ENCODE measurements at regions not wholly inside any gene's neighbourhood (a gene's known extent, or its start where the extent isn't known, plus 50 kb on each side); places are given as distances from the start of the nearest gene placed in this dataset.
A peak's percentile ranks its signal among the peaks of the same experiment; 100 is the strongest.

DNA sequence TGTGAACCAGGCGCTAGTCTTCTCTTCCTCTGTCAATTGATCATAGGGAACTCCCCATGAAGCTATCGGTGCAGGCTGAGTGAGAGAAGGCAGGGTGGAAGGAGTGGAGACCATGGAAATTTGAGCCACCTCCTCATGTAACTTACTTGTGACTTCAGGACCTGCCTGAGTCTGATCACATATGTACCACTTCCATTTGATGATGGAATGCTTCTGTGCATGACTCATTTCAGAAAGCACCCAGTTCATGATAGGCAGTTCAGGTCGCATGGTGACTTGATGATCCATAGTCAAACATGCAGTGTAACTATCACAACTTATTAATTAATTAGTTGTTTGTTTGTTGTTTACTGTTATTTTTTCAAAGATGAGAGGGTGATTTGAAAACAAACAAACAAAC, 1296.7 kb downstream of the SUCLG1 start:
- WGBS (ENCODE audit: insufficient coverage) = no CpG with 5 or more reads among the region's 3 CpGs
- H3K9me3 ChIP-seq (replicated peaks; ENCODE audit: control insufficient read depth, low read depth, low read length) = no peaks in the 10 kb centered on the region
- no peak for DNase-seq
- no peak overlapping the region for H3K27ac ChIP-seq (ENCODE audit: low read length)
- H3K4me3 ChIP-seq (ENCODE audit: low read length) = no peak overlapping the region
- H3K36me3 ChIP-seq (ENCODE audit: control insufficient read depth, insufficient read depth, low read length) = no peaks in the 10 kb centered on the region
- H3K27me3 ChIP-seq (ENCODE audit: control insufficient read depth, insufficient read depth, low read length) = no peaks in the 10 kb centered on the region
- no peaks in the 10 kb centered on the region for H3K4me1 ChIP-seq (ENCODE audit: control insufficient read depth, insufficient read depth, low read length)

DNA sequence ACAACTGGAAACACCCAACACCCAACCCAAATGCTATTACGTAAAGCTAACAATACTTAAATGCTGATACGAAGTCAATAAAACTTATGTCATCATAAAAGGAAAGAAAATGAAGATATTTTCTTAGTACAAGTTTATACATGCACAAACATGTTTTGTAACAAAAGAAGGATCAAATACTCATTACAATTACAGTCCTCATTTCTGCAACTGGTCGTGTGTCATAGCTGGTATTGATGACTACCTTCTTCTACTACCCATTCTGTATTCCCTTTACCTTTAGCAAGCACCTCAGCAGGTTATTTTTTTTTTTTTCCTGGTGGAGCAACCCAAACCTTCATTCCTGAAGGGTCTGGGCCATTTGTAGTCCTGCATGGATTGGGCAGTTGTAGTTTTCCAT, 1298.5 kb downstream of the SUCLG1 start:
- no peaks in the 10 kb centered on the region for H3K36me3 ChIP-seq (ENCODE audit: control insufficient read depth, insufficient read depth, low read length)
- WGBS (ENCODE audit: insufficient coverage) = no CpG with 5 or more reads among the region's 3 CpGs
- no peak overlapping the region for H3K4me3 ChIP-seq (ENCODE audit: low read length)
- H3K4me1 ChIP-seq (ENCODE audit: control insufficient read depth, insufficient read depth, low read length) = no peaks in the 10 kb centered on the region
- no peaks in the 10 kb centered on the region for H3K9me3 ChIP-seq (replicated peaks; ENCODE audit: control insufficient read depth, low read depth, low read length)
- no peak overlapping the region for H3K27ac ChIP-seq (ENCODE audit: low read length)
- no peaks in the 10 kb centered on the region for H3K27me3 ChIP-seq (ENCODE audit: control insufficient read depth, insufficient read depth, low read length)
- no peak for DNase-seq

DNA sequence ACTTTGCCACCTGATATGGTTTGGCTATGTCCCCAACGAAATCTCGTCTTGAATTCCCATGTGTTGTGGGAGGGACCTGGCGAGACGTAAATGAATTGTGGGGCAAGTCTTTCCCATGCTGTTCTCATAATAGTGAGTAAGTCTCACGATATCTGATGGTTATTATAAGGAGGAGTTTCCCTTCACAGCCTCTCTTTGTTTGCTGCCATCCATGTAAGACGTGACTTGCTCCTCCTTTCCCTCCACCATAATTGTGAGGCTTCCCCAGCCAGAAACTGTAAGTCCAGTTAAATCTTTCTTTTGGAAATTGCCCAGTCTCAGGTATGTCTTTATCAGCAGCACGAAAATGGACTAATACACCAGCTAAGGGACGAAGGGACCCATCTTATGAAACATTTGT, 1303.3 kb downstream of the SUCLG1 start:
- WGBS (ENCODE audit: insufficient coverage) = 100% methylated on average over 3 of the region's 8 CpGs
- Histone ChIP-seq H3K27me3 (ENCODE audit: control insufficient read depth, insufficient read depth, low read length) (no peaks in the 10 kb centered on the region), H3K27ac (ENCODE audit: low read length) (no peak overlapping the region), H3K4me1 (ENCODE audit: control insufficient read depth, insufficient read depth, low read length) (no peaks in the 10 kb centered on the region), H3K36me3 (ENCODE audit: control insufficient read depth, insufficient read depth, low read length) (no peaks in the 10 kb centered on the region), H3K9me3 (replicated peaks; ENCODE audit: control insufficient read depth, low read depth, low read length) (no peaks in the 10 kb centered on the region), H3K4me3 (ENCODE audit: low read length) (no peak overlapping the region)
- DNase-seq = no peak

DNA sequence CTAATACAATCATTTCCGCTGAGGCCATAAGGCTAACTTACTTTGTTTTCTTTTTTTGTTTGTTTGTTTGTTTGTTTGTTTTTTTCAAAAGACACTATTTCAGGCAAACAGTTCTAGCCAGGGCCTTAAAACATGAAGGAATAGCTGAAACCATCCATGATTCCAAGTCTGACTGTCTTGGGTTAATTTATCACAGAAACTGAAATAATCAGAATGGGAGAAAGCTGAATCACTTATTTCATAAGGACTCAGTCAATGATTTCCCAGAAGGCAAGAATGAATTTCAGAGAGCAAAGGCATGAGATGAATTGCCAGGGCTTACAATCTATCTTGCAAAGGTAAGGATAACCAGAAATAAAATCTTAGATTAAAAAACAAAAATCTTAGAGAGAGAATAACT, 1315.1 kb downstream of the SUCLG1 start:
- Histone ChIP-seq H3K36me3 (ENCODE audit: control insufficient read depth, insufficient read depth, low read length) (no peaks in the 10 kb centered on the region), H3K4me1 (ENCODE audit: control insufficient read depth, insufficient read depth, low read length) (no peaks in the 10 kb centered on the region), H3K4me3 (ENCODE audit: low read length) (no peak overlapping the region), H3K27me3 (ENCODE audit: control insufficient read depth, insufficient read depth, low read length) (no peaks in the 10 kb centered on the region), H3K9me3 (replicated peaks; ENCODE audit: control insufficient read depth, low read depth, low read length) (no peaks in the 10 kb centered on the region), H3K27ac (ENCODE audit: low read length) (no peak overlapping the region)
- WGBS (ENCODE audit: insufficient coverage) = no CpG with 5 or more reads among the region's 1 CpG
- DNase-seq = no peak

DNA sequence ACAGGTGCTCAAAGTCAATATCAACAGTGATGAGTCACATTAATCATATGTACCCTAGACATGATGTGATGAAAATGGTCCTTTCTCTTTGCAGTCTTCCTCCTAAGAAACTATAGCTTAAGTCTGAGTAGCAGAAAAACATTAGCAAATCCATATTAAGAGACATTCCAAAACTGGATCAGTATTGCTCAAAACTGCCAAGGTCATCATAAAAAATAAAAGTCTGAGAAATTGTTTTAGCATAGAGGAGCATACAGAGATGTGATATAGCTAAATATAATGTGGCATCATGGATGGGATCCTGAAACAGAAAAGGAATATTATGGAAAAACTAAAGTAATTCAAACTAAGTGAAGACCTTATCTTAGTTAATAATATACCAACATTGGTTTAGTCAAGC, 1316.1 kb downstream of the SUCLG1 start:
- H3K27ac ChIP-seq (ENCODE audit: low read length) = no peak overlapping the region
- no peaks in the 10 kb centered on the region for H3K36me3 ChIP-seq (ENCODE audit: control insufficient read depth, insufficient read depth, low read length)
- H3K9me3 ChIP-seq (replicated peaks; ENCODE audit: control insufficient read depth, low read depth, low read length) = no peaks in the 10 kb centered on the region
- no peak overlapping the region for H3K4me3 ChIP-seq (ENCODE audit: low read length)
- no peaks in the 10 kb centered on the region for H3K4me1 ChIP-seq (ENCODE audit: control insufficient read depth, insufficient read depth, low read length)
- no peaks in the 10 kb centered on the region for H3K27me3 ChIP-seq (ENCODE audit: control insufficient read depth, insufficient read depth, low read length)
- DNase-seq = no peak

DNA sequence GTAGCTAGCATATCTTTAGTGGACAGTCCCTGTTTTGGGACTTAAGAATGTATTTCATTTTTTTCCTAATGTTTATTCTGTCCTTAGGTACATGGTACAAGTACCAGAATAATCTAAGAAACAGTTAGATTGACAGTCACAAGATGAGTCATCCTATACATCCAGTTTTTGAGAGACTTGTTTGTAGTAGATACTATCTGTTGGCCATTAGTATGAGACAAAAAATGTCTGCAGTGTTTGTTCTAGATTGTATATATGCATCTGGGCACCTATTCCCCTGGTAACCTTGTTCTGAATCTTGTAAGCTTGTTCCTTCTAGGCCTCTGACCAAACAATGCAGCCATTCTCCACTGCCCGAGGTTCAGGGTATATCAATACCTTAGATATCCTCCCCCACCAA, 1343.5 kb downstream of the SUCLG1 start:
- no peak overlapping the region for H3K4me3 ChIP-seq (ENCODE audit: low read length)
- H3K9me3 ChIP-seq (replicated peaks; ENCODE audit: control insufficient read depth, low read depth, low read length) = no peaks in the 10 kb centered on the region
- no peaks in the 10 kb centered on the region for H3K36me3 ChIP-seq (ENCODE audit: control insufficient read depth, insufficient read depth, low read length)
- H3K27ac ChIP-seq (ENCODE audit: low read length) = no peak overlapping the region
- no peaks in the 10 kb centered on the region for H3K4me1 ChIP-seq (ENCODE audit: control insufficient read depth, insufficient read depth, low read length)
- 80% methylated on average over 1 of the region's 1 CpG for WGBS (ENCODE audit: insufficient coverage)
- no peaks in the 10 kb centered on the region for H3K27me3 ChIP-seq (ENCODE audit: control insufficient read depth, insufficient read depth, low read length)
- no peak for DNase-seq

DNA sequence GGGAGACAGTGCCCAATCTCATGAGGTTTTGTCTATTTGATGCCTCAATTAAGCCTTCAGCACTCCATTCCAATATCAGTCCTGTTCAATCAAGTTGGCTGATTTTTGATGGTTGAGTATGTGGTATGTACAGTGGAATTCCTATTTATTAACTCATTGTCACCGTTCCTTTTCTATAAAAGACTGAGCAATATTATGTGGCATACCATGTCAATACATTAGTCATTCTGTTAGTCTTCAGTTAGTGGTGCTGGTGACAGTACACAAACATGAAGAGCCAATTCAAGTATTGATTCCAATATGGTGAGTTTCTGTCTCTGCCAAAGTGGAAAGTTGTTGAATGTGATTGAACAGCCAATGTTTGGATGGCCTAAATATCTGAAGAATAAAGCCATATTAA, 1343.9 kb downstream of the SUCLG1 start:
- no peak for DNase-seq
- H3K36me3 ChIP-seq (ENCODE audit: control insufficient read depth, insufficient read depth, low read length) = no peaks in the 10 kb centered on the region
- WGBS (ENCODE audit: insufficient coverage) = no CpG with 5 or more reads among the region's 1 CpG

DNA sequence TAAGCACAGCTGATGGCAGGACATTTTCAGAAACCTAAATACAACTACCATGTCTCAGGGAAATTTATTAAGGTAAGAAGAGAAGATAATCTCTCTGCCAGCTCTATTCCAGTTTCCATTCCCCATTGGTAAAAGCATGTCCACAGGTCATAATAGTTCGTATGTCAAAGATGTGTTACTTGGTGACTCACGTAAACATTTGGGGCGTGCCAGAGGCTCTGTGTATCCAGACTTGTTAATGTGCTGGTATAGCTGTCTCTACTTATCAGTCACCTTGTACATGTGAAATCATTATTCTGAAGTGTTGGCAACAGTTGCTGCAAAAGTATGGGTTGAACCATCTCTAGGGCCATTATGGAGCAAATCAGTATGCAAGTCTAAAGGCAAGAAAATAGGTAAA, 1345.1 kb downstream of the SUCLG1 start:
- Histone ChIP-seq H3K4me1 (ENCODE audit: control insufficient read depth, insufficient read depth, low read length) (no peaks in the 10 kb centered on the region), H3K27ac (ENCODE audit: low read length) (peak overlapping the region; percentile 22), H3K36me3 (ENCODE audit: control insufficient read depth, insufficient read depth, low read length) (no peaks in the 10 kb centered on the region), H3K9me3 (replicated peaks; ENCODE audit: control insufficient read depth, low read depth, low read length) (no peaks in the 10 kb centered on the region), H3K4me3 (ENCODE audit: low read length) (no peak overlapping the region), H3K27me3 (ENCODE audit: control insufficient read depth, insufficient read depth, low read length) (no peaks in the 10 kb centered on the region)
- 60% methylated on average over 1 of the region's 3 CpGs for WGBS (ENCODE audit: insufficient coverage)
- DNase-seq = peak; percentile 27

More for the DNA sequence above, 1343.9 kb downstream of the SUCLG1 start:
- Histone ChIP-seq H3K27me3 (ENCODE audit: control insufficient read depth, insufficient read depth, low read length) (no peaks in the 10 kb centered on the region), H3K4me3 (ENCODE audit: low read length) (no peak overlapping the region), H3K4me1 (ENCODE audit: control insufficient read depth, insufficient read depth, low read length) (no peaks in the 10 kb centered on the region), H3K27ac (ENCODE audit: low read length) (no peak overlapping the region), H3K9me3 (replicated peaks; ENCODE audit: control insufficient read depth, low read depth, low read length) (no peaks in the 10 kb centered on the region)

DNA sequence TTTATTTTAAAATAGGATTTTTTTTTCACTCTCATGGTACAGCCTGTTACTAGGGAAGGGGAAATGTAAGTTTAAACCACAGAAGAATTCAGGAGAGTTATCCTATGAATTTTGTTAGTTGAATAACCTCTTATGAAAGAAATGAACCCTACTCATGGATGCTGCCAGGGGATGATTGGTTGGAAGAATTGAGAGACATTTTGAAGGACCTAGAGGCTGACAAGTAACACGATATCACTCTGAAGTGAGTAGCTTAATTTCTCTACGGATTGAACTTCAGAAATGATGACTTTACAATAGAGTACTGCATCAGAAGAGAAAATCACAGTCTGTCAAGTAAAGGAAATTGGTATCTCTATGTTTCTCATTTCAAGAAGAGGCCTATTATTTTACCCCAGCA, 1346.2 kb downstream of the SUCLG1 start:
- 83% methylated on average over 1 of the region's 2 CpGs for WGBS (ENCODE audit: insufficient coverage)
- Histone ChIP-seq H3K9me3 (replicated peaks; ENCODE audit: control insufficient read depth, low read depth, low read length) (no peaks in the 10 kb centered on the region), H3K36me3 (ENCODE audit: control insufficient read depth, insufficient read depth, low read length) (no peaks in the 10 kb centered on the region), H3K27ac (ENCODE audit: low read length) (no peak overlapping the region), H3K27me3 (ENCODE audit: control insufficient read depth, insufficient read depth, low read length) (no peaks in the 10 kb centered on the region), H3K4me1 (ENCODE audit: control insufficient read depth, insufficient read depth, low read length) (no peaks in the 10 kb centered on the region), H3K4me3 (ENCODE audit: low read length) (no peak overlapping the region)
- no peak for DNase-seq

DNA sequence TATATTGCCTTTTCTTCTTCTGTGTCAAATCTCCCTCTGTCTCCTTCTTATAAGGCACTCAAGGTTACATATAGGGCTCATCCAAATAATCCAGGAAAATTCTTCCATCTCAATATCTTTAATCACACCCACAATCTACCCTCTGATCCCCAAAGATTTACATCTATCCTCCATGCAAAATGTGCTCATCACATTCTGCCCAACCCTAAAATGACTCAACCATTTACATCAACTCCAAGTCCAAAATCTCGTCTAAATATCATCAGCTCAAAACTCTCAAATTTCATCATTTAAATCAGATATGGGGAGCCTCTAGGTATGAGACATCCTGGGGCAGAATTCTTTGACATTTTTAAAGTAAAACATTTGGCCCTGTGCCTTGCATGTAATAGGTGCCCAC, 1349.8 kb downstream of the SUCLG1 start:
- Histone ChIP-seq H3K4me1 (ENCODE audit: control insufficient read depth, insufficient read depth, low read length) (no peaks in the 10 kb centered on the region), H3K4me3 (ENCODE audit: low read length) (no peak overlapping the region), H3K9me3 (replicated peaks; ENCODE audit: control insufficient read depth, low read depth, low read length) (no peaks in the 10 kb centered on the region), H3K36me3 (ENCODE audit: control insufficient read depth, insufficient read depth, low read length) (no peaks in the 10 kb centered on the region), H3K27me3 (ENCODE audit: control insufficient read depth, insufficient read depth, low read length) (no peaks in the 10 kb centered on the region), H3K27ac (ENCODE audit: low read length) (no peak overlapping the region)
- no peak for DNase-seq
- 80% methylated on average over 1 of the region's 1 CpG for whole genome bisulfite sequencing (ENCODE audit: insufficient coverage)

DNA sequence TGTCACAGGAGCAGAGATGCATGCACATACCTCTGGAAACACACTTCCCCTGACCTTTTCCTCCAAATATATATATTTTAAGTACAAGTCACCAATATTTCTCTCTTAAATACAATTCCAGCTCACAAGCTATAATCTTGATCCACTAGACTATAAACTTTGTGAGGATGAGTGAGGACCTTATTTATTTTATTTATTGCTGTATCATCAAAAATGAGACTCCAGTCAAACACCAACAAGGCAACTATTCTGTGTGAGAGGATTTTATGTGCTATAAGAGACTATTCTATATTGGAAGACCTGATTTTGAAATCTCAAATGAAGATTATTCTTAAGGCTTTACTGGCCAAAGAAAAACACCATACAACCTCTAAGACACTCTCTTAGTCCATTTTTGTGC, 1352.2 kb downstream of the SUCLG1 start:
- no peak for DNase-seq
- Histone ChIP-seq H3K4me3 (ENCODE audit: low read length) (no peak overlapping the region), H3K9me3 (replicated peaks; ENCODE audit: control insufficient read depth, low read depth, low read length) (no peaks in the 10 kb centered on the region), H3K4me1 (ENCODE audit: control insufficient read depth, insufficient read depth, low read length) (no peaks in the 10 kb centered on the region), H3K27me3 (ENCODE audit: control insufficient read depth, insufficient read depth, low read length) (no peaks in the 10 kb centered on the region), H3K27ac (ENCODE audit: low read length) (no peak overlapping the region), H3K36me3 (ENCODE audit: control insufficient read depth, insufficient read depth, low read length) (no peaks in the 10 kb centered on the region)
